Endothelial cell of umbilical vein (primary cell): ENCODE measurements at regions not wholly inside any gene's neighbourhood (a gene's known extent, or its start where the extent isn't known, plus 50 kb on each side); places are given as distances from the start of the nearest gene placed in this dataset.

ENCODE experiments used
- BruUV-seq: library from RNA; stranded (reverse); fragments of 400-500 nt; replicated peaks from 2 replicates; lab custom pipeline; 2021; lab: Mats Ljungman, UMichigan
- CTCF ChIA-PET: fragments of 300-600, 350-600 bp; sonication (Branson Sonifier 250); formaldehyde crosslinking; loops from one replicate; lab custom pipeline; 2021; ENCODE audit warnings: antibody characterized with exemption, inconsistent platforms; lab: Charles Lee
- POLR2A ChIA-PET: fragments of 300-600, 350-600 bp; sonication (Branson Sonifier 250); formaldehyde crosslinking; loops from one replicate; lab custom pipeline; 2021; ENCODE audit warnings: antibody characterized with exemption, inconsistent platforms; lab: Charles Lee
- DNase-seq: peaks from one replicate; pipeline ENCODE4 v3.0.0-alpha.2; 2011; ENCODE audit warnings: low read depth, low spot score
- FAIRE-seq: peaks from 2 replicates; lab custom pipeline; 2011; peaks lifted over from hg19 to GRCh38; lab: Jason Lieb, UNC
- H2AFZ ChIP-seq: 2 replicates; pipeline ENCODE4 v1.6.0; 2012; ENCODE audit warnings: low read depth, low read length, control low read depth, inconsistent platforms
- H3K27ac ChIP-seq: 2 replicates; pipeline ENCODE4 v1.5.1; 2011; ENCODE audit warnings: low read depth, mild to moderate bottlenecking, control low read depth, low read length, moderate library complexity; ENCODE audit not compliant: insufficient read depth
- H3K27me3 ChIP-seq, 2 experiments: 2 replicates each; pipeline versions ENCODE4 v1.6.0 to v1.6.1; 2011; ENCODE audit warnings: low read length in 2 of 2, mixed read lengths in 1 of 2; ENCODE audit not compliant: control insufficient read depth in 2 of 2, insufficient read depth in 2 of 2
- H3K36me3 ChIP-seq, 2 experiments: 2 replicates in 1 of 2; 3 replicates in 1 of 2; pipeline ENCODE4 v1.5.1; 2011; ENCODE audit warnings: low read length in 2 of 2, mild to moderate bottlenecking in 1 of 2, moderate library complexity in 1 of 2; ENCODE audit not compliant: control insufficient read depth in 2 of 2, insufficient read depth in 2 of 2; ENCODE audit errors: extremely low read depth in 1 of 2
- H3K4me1 ChIP-seq: 3 replicates; pipeline ENCODE4 v1.5.1; 2011; ENCODE audit warnings: mild to moderate bottlenecking, low read length; ENCODE audit not compliant: control insufficient read depth, insufficient read depth; ENCODE audit errors: extremely low read depth
- H3K4me2 ChIP-seq: 2 replicates; pipeline ENCODE4 v1.6.1; 2011; ENCODE audit warnings: low read length, control low read depth, mixed read lengths; ENCODE audit not compliant: insufficient read depth
- H3K4me3 ChIP-seq, 3 experiments: fragments of 200-600 bp in 1 of 3; sonication (generic), shearing (Covaris generic) in 1 of 3; replicated peaks in 1 of 3; 2 replicates each; pipeline ENCODE4 v1.5.1; 2011 to 2016; ENCODE audit warnings: control low read depth in 3 of 3, low read length in 3 of 3, mild to moderate bottlenecking in 2 of 3, inconsistent platforms in 1 of 3, low read depth in 1 of 3, moderate library complexity in 1 of 3; ENCODE audit not compliant: insufficient read depth in 1 of 3
- H3K79me2 ChIP-seq: 2 replicates; pipeline ENCODE4 v1.6.0; 2012; ENCODE audit warnings: low read length, inconsistent platforms; ENCODE audit not compliant: control insufficient read depth, insufficient read depth
- H3K9ac ChIP-seq: replicated peaks from 2 replicates; pipeline ENCODE3; 2011; ENCODE audit warnings: low read length, control low read depth; ENCODE audit not compliant: insufficient read depth; ENCODE audit errors: extremely low read depth
- H3K9me1 ChIP-seq: replicated peaks from 3 replicates; pipeline ENCODE4 v1.6.0; 2011; ENCODE audit warnings: mild to moderate bottlenecking, low read length; ENCODE audit not compliant: control insufficient read depth, insufficient read depth; ENCODE audit errors: extremely low read depth
- H3K9me3 ChIP-seq: replicated peaks from 2 replicates; pipeline ENCODE4 v1.5.1; 2012; ENCODE audit warnings: low read length, inconsistent platforms; ENCODE audit not compliant: control insufficient read depth, insufficient read depth
- H4K20me1 ChIP-seq: replicated peaks from 2 replicates; pipeline ENCODE3; 2011; ENCODE audit warnings: mild to moderate bottlenecking, low read length; ENCODE audit not compliant: control insufficient read depth, insufficient read depth; ENCODE audit errors: extremely low read depth
- CTCF ChIP-seq, 2 donors: IDR thresholded peaks; 1 replicate in 1 of 2; 2 replicates in 1 of 2; pipeline ENCODE4 v1.5.1; 2011; ENCODE audit warnings: low read length in 2 of 2, mild to moderate bottlenecking in 2 of 2, moderate library complexity in 2 of 2, control low read depth in 1 of 2, inconsistent platforms in 1 of 2, low read depth in 1 of 2; ENCODE audit not compliant: insufficient read depth in 1 of 2; ENCODE audit errors: extremely low read depth in 1 of 2
- EZH2 ChIP-seq: IDR thresholded peaks from 2 replicates; pipeline ENCODE4 v1.6.1; 2012; ENCODE audit warnings: borderline replicate concordance, low read depth, mild to moderate bottlenecking, moderate library complexity, low read length, inconsistent platforms; ENCODE audit not compliant: severe bottlenecking
- FOS ChIP-seq: IDR thresholded peaks from 2 replicates; pipeline ENCODE4 v1.6.1; 2011; ENCODE audit warnings: mild to moderate bottlenecking, low read length, moderate library complexity, borderline replicate concordance; ENCODE audit not compliant: insufficient read depth
- GATA2 ChIP-seq: IDR thresholded peaks from 2 replicates; pipeline ENCODE4 v1.7.0; 2011; ENCODE audit warnings: low read depth, mild to moderate bottlenecking, moderate library complexity, mixed read lengths, low read length; ENCODE audit not compliant: insufficient read length, insufficient read depth
- JUN ChIP-seq: IDR thresholded peaks from 2 replicates; pipeline ENCODE4 v1.6.1; 2011; ENCODE audit warnings: borderline replicate concordance, low read depth; ENCODE audit not compliant: insufficient read length, insufficient read depth
- MAX ChIP-seq: IDR thresholded peaks from 2 replicates; pipeline ENCODE4 v1.6.1; 2011; ENCODE audit not compliant: insufficient read depth, insufficient read length
- MYC ChIP-seq: IDR thresholded peaks from one replicate; pipeline ENCODE4 v1.6.1; 2011; ENCODE audit warnings: mild to moderate bottlenecking, low read depth, low read length
- POLR2A ChIP-seq: IDR thresholded peaks from 2 replicates; pipeline ENCODE4 v1.6.1; 2012; ENCODE audit warnings: low read depth, mild to moderate bottlenecking, control low read depth, low read length
- POLR2AphosphoS5 ChIP-seq: IDR thresholded peaks from 2 replicates; pipeline ENCODE4 v1.6.1; 2012; ENCODE audit warnings: low read depth, mild to moderate bottlenecking, control low read depth, low read length, moderate library complexity; ENCODE audit not compliant: insufficient read depth
- dilution Hi-C: fragments of 300-500 bp; cut with MboI; formaldehyde crosslinking; loops from one replicate; pipeline ENCODE4 v1.15.0; 2019; ENCODE audit warnings: low sequenced_read_pairs; ENCODE audit not compliant: extremely low pct_ligation_motif_present
- intact Hi-C: fragments of 100-400 bp; cut with micrococcal nuclease; formaldehyde crosslinking; loops from one replicate; pipeline ENCODE4 v1.10.0; 2022

GRCh38 chr6:117072781-117073180, 192.6 kb upstream of the VGLL2 start:
- dilution Hi-C loops, result no loop called here
- Histone ChIP-seq H3K4me1 (no peaks in the 10 kb centered on the region), H3K4me2 (no peak overlapping the region), H3K27me3 (no peaks in the 10 kb centered on the region), H3K9me1 (no peaks in the 10 kb centered on the region), H2AFZ (no peak overlapping the region), H3K36me3 (no peaks in the 10 kb centered on the region), H3K79me2 (no peaks in the 10 kb centered on the region), H4K20me1 (no peaks in the 10 kb centered on the region), H3K9me3 (peaks cover 6% of the 10 kb centered on the region), H3K27ac (no peak overlapping the region), H3K4me3 (no peak overlapping the region), H3K9ac (no peak overlapping the region)
- no peak for DNase-seq
- intact Hi-C loops, result no loop called here
- TF ChIP-seq FOS, result no peak
- no peak for TF ChIP-seq MYC
- no peak for TF ChIP-seq EZH2
- no peak for TF ChIP-seq JUN
- TF ChIP-seq MAX, result no peak
- TF ChIP-seq POLR2AphosphoS5, result no peak
- TF ChIP-seq GATA2, result no peak
- no peak for TF ChIP-seq CTCF (IDR thresholded peaks at IDR 0.05; ENCODE audit: extremely low read depth in 1 of 2, insufficient read depth in 1 of 2, low read depth in 1 of 2, low read length in 2 of 2)
- no peak for TF ChIP-seq POLR2A
- BruUV-seq, result no TSS peak
- ChIA-PET POLR2A (no interaction called here), CTCF (no interaction called here)
- no peak for FAIRE-seq
